Neuron (in vitro differentiated cells): ENCODE measurements at regions not wholly inside any gene's neighbourhood (a gene's known extent, or its start where the extent isn't known, plus 50 kb on each side); places are given as distances from the start of the nearest gene placed in this dataset.
"Not testable (repeated sequence)": the region's sequence is repeated elsewhere in the genome, so short reads cannot be mapped to it uniquely, and the experiment has no call there.

Source experiments
- H2AFZ ChIP-seq: one replicate; pipeline ENCODE4 v1.6.1; 2013; ENCODE audit warnings: low read depth, mild to moderate bottlenecking, inconsistent platforms, low read length, moderate library complexity
- H3K27me3 ChIP-seq: one replicate; pipeline ENCODE4 v1.6.1; 2013; ENCODE audit warnings: low read length; ENCODE audit not compliant: insufficient read depth
- H3K36me3 ChIP-seq: one replicate; pipeline ENCODE4 v1.6.1; 2013; ENCODE audit warnings: low read length; ENCODE audit not compliant: insufficient read depth
- H3K4me1 ChIP-seq: one replicate; pipeline ENCODE4 v1.6.1; 2013; ENCODE audit warnings: low read length; ENCODE audit not compliant: insufficient read depth
- H3K4me3 ChIP-seq: 2 replicates; pipeline ENCODE4 v1.5.1; 2013; ENCODE audit warnings: mild to moderate bottlenecking, low read length, moderate library complexity
- H3K9me3 ChIP-seq: one replicate; pipeline ENCODE4 v1.6.1; 2013; ENCODE audit warnings: low read length

DNA sequence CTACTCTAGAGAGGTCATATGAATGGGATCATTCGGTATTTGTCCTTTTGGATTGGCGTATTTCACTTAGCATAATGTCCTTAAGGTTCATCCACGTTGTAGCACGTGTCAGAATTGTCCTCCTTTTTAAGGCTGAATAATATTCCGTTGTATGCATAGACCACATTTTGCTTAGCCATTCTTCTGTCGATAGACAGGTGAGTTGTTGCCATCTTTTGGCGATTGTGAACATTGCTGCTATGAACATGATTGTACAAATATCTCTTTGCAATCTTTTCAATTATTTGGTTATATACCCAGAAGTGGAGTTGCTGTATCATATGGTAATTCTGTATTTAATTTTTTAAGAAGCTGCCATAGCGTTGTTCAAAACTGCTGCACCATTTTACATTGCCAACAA lies 52.4 kb upstream of the GOLGA8J start:
- H3K4me3 ChIP-seq, result no peak overlapping the region
- H3K36me3 ChIP-seq, result no peaks in the 10 kb centered on the region
- no peaks in the 10 kb centered on the region for H3K27me3 ChIP-seq
- H3K4me1 ChIP-seq, result peaks cover 6% of the 10 kb centered on the region
- no peak overlapping the region for H2AFZ ChIP-seq
- no peaks in the 10 kb centered on the region for H3K9me3 ChIP-seq

DNA sequence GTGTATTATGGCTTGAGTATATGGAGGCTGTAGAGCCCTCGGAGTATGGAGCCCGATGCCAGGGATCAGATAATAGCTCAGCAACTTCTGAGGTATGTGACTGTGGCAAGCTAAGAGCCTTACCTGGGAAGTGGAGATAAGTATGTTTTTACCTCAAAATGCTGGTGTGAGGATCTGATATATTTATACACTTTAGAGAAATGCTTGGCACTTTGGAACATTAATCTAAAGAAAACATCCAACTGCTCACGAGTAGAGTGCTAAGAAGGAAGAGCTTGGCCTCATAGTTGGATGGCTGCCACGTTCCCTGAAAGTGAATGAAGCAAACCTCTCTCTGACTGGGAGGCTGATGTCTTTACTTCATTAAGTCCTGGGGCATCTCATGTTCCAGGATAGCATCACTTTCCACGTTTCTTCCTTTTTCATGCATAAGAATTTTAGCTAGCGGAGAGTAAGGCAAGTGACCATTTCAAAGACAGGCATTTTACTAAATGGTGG lies 58.9 kb upstream of the GOLGA8J start:
- H3K27me3 ChIP-seq, result no peaks in the 10 kb centered on the region
- no peaks in the 10 kb centered on the region for H3K36me3 ChIP-seq
- H2AFZ ChIP-seq, result no peak overlapping the region
- peaks cover 6% of the 10 kb centered on the region for H3K4me1 ChIP-seq
- no peaks in the 10 kb centered on the region for H3K9me3 ChIP-seq
- H3K4me3 ChIP-seq, result no peak overlapping the region

DNA sequence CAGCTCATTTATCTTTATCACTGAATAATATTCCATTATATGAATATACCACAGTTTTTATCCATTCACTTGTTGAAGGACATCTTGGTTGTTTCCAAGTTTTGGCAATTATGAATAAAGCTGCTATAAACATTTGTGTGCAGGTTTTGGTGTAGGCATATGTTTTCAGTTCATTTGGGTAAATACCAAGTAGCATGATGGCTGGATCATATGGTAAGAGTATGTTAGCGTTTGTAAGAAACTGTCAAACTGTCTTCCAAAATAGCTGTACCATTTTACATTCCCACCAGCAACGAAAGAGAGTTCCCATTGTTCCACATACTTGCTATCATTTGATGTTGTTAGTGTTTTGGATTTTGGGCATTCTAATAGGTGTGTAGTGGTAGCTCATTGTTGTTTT lies 72.0 kb upstream of the GOLGA8J start:
- Histone ChIP-seq H3K9me3 (no peaks in the 10 kb centered on the region), H2AFZ (no peak overlapping the region), H3K4me3 (no peak overlapping the region), H3K36me3 (no peaks in the 10 kb centered on the region), H3K4me1 (no peaks in the 10 kb centered on the region), H3K27me3 (no peaks in the 10 kb centered on the region)

DNA sequence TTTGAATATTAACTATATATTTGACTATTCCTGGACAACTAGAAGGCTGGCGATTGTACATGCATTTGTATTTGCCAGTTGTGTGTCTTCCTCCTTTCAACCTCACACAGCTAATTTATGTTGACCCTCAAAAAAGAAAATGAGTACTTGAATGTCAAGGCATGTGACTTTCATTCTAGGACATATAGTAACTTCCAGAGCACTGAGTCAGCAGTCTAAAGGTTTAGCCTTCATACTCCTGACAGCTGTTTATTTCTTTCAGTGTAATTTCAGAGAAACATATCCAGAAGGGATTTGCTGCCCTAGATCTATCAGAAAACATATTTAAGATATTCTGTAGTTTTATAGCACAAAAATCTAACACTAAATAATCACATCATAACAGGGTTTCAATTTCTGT lies 74.6 kb upstream of the GOLGA8J start:
- H3K27me3 ChIP-seq, result no peaks in the 10 kb centered on the region
- no peaks in the 10 kb centered on the region for H3K9me3 ChIP-seq
- H3K36me3 ChIP-seq, result no peaks in the 10 kb centered on the region
- H3K4me1 ChIP-seq, result no peaks in the 10 kb centered on the region
- no peak overlapping the region for H2AFZ ChIP-seq
- H3K4me3 ChIP-seq, result no peak overlapping the region

DNA sequence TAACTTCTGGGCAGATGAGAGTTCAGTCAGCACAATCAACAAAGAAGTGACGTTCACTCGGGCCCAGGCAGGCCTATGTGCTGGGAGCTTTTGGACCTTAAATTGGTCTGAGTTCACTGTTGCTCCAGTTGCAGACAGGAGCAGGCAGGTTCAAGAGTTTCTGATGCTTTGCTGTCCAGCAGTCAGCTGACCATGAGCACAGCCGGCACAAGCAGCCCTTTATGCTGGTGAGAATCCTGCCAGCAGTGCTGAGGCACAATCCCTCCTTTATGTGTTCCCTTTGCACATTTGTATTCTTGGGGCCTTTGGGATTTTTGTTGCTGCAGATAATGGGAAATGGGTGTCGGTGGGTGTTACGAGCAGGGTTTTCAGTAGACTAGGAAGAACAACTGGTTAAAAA lies 81.2 kb upstream of the GOLGA8J start:
- no peaks in the 10 kb centered on the region for H3K9me3 ChIP-seq
- H2AFZ ChIP-seq, result no peak overlapping the region
- H3K4me3 ChIP-seq, result no peak overlapping the region
- no peaks in the 10 kb centered on the region for H3K36me3 ChIP-seq
- H3K4me1 ChIP-seq, result no peaks in the 10 kb centered on the region
- H3K27me3 ChIP-seq, result no peaks in the 10 kb centered on the region

DNA sequence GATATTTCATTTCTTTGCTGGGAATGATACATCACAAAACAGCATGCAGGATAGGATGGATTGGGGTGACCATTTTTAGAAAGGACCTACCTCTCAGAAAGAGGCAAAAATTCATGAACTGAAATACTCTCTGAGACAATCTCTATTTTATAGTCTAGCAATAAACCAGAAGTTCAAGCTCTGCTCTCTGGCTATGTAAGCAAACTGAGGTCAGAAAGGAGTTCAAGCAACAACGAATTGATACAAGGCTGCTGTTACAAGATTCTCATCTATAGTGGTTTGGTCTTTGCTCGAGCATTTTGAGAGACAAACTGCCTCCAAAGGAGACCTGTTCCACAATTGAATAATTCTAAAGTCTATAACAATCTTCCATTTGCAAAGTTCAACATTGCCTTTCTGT lies 84.7 kb upstream of the GOLGA8J start:
- no peaks in the 10 kb centered on the region for H3K27me3 ChIP-seq
- no peak overlapping the region for H2AFZ ChIP-seq
- H3K36me3 ChIP-seq, result no peaks in the 10 kb centered on the region
- no peaks in the 10 kb centered on the region for H3K9me3 ChIP-seq
- H3K4me1 ChIP-seq, result no peaks in the 10 kb centered on the region
- no peak overlapping the region for H3K4me3 ChIP-seq

DNA sequence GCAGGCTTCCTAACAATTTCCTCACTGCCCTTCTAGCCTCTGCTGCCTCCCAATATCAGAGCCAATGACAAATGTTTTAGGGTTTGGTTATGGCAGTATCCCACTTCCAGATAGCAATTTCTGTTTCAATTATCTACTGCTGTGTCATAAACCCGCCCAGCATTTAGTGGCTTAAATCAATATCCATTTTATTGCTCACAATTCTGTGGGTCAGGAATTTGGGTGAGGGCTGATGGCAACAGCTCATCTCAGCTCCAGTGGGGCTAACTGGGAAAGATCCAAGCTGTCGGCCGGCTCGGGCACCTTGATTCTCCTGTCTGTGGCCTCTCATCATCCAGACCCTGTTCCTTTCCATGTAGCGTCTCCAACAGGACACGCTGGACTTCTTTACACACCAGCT lies 85.3 kb upstream of the GOLGA8J start:
- Histone ChIP-seq H3K9me3 (no peaks in the 10 kb centered on the region), H3K36me3 (no peaks in the 10 kb centered on the region), H3K4me1 (no peaks in the 10 kb centered on the region), H3K4me3 (no peak overlapping the region), H3K27me3 (no peaks in the 10 kb centered on the region), H2AFZ (no peak overlapping the region)

DNA sequence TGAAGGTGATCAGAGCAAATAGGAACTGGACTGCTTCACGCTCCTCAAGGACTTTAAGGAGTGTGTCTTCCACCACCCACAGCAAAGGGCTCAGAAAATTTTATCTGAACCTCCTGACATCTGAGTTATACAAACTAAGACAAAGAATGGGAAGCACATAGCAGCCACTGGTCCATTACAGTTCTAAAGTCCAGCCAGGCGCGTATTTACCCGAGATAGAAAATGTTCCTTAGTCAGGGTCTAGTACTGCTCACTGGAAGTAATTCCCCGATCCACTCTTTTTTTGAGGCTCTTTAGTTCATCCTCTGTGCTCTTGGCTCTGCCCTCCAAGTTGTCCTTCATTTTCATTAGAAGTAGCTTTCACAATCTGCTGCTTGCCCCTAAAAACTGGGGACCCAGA lies 88.5 kb upstream of the GOLGA8J start:
- Histone ChIP-seq H3K9me3 (no peaks in the 10 kb centered on the region), H3K4me3 (no peak overlapping the region), H2AFZ (no peak overlapping the region), H3K27me3 (no peaks in the 10 kb centered on the region), H3K36me3 (no peaks in the 10 kb centered on the region), H3K4me1 (no peaks in the 10 kb centered on the region)

DNA sequence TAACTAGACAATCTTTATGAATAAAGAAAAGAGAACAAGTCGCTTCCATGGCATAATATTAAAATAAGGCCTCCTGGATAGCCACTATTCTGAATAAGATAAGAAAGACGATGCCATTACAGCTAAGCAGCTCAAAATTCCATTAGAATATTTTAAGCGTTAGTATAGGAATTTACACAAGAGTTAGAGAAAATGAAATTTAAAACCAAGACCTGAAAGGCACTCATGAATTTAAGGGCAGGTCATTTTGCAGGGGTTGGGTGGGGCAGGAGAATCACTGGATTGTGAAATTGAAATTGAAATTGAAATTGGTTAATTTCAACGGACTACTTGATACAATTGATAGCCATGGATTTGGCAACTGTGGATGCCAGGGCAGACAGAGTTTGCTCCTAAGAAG lies 91.8 kb upstream of the GOLGA8J start:
- Histone ChIP-seq H2AFZ (no peak overlapping the region), H3K36me3 (no peaks in the 10 kb centered on the region), H3K27me3 (no peaks in the 10 kb centered on the region), H3K4me3 (no peak overlapping the region), H3K9me3 (no peaks in the 10 kb centered on the region), H3K4me1 (no peaks in the 10 kb centered on the region)

DNA sequence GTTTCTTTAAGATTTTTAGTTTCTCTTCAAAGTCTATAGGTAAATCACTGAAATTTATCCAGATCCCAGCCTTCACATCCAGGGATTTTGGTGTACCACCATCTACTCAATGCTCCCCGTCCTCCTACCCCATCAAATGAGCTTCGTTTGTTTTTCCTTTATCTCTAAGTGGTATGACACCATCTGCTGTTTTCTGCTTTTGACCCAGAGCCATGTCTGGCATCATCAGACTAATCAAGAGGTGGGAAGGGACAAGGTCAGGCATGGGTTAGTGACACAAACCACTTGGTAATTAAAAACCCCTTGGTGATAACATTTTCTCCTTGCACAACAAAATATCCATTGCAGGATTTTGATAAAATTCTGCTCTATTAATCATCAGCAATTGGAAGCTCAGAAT lies 92.7 kb upstream of the GOLGA8J start:
- Histone ChIP-seq H3K36me3 (no peaks in the 10 kb centered on the region), H2AFZ (no peak overlapping the region), H3K9me3 (no peaks in the 10 kb centered on the region), H3K4me1 (no peaks in the 10 kb centered on the region), H3K27me3 (no peaks in the 10 kb centered on the region), H3K4me3 (no peak overlapping the region)

DNA sequence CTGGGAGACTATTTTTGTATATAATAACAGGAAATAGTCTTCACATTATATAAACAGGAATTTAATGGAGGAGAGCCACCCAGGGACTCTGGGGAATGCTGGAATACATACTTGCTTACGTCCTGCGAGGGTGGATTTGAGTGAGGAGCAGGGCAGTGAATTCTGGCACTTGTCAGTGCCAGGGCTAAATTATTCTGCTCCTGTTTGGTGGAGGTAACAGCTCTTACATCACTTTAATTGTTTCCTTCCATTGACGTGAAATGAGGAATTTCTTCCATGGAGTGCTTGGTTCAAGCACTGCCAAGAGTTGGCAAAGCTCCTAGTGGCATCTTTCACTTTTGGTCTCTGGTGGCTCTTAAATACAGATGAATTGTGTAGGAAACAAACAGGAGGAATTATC lies 94.1 kb upstream of the GOLGA8J start:
- H3K4me3 ChIP-seq, result no peak overlapping the region
- no peaks in the 10 kb centered on the region for H3K36me3 ChIP-seq
- no peaks in the 10 kb centered on the region for H3K9me3 ChIP-seq
- no peaks in the 10 kb centered on the region for H3K4me1 ChIP-seq
- no peak overlapping the region for H2AFZ ChIP-seq
- H3K27me3 ChIP-seq, result no peaks in the 10 kb centered on the region

DNA sequence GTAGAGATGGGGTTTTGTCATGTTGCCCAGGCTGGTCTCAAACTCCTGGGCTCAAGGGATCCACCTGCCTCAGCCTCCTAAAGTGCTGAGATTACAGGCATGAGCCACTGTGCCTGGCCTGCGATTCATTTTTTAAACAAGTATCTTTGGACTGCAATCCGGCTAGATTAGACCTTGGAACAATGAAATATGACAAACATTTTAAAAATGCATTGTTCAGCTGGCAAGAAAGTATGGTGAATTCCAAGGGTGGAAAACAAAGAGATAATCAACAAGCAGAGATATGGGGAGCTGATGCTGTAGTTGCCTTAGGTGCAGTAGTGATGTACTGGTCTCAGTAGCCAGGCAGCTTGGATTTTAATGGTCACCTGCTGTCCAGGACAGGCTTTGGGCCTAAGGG lies 95.8 kb upstream of the GOLGA8J start:
- no peak overlapping the region for H2AFZ ChIP-seq
- H3K9me3 ChIP-seq, result no peaks in the 10 kb centered on the region
- no peak overlapping the region for H3K4me3 ChIP-seq
- no peaks in the 10 kb centered on the region for H3K4me1 ChIP-seq
- no peaks in the 10 kb centered on the region for H3K27me3 ChIP-seq
- no peaks in the 10 kb centered on the region for H3K36me3 ChIP-seq

DNA sequence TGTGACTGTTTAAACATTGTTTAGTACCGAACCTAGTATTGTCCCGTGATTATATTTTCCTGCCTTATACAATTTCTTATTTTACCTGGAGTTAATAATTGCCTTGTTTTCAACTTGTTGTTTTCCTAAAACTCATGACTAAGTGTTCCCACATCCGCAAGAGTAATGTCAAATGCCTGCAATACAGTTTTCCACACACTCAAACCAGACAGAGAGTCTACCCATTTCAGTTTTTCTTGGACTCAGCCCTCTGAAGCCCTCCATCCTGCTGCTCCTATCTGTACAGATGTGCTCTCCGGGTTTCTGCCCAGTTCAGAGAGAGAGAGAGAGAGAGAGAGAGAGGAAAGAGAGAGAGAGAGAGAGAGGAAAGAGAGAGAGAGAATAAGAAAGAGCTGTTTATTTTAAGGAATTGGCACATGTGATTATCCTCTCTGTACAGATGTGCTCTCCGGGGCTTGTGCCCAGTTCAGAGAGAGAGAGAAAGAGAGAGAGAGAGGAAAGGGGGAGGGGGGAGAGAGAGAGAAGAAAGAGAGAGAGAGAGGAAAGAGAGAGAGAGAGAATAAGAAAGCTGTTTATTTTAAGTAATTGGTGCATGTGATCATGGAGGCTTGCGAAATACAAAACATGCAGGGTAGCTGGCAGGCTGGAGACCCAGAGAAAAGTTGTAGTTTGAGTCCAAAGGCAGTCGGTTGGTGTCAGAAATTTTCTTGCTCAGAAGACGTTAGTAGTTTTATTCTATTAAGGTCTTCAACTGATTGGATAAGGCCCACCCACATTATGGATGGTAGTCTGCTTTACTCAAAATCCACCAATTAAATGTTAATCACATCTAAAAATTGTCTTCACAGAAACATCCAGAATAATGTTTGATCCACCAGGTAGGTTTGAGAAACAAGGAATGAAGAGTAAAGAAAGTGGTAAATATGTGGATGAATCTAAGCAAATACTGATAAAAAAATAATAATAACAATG lies 104.1 kb upstream of the GOLGA8J start:
- Histone ChIP-seq H3K4me3 (no peak overlapping the region), H2AFZ (no peak overlapping the region), H3K4me1 (no peaks in the 10 kb centered on the region), H3K9me3 (no peaks in the 10 kb centered on the region), H3K36me3 (no peaks in the 10 kb centered on the region), H3K27me3 (no peaks in the 10 kb centered on the region)

DNA sequence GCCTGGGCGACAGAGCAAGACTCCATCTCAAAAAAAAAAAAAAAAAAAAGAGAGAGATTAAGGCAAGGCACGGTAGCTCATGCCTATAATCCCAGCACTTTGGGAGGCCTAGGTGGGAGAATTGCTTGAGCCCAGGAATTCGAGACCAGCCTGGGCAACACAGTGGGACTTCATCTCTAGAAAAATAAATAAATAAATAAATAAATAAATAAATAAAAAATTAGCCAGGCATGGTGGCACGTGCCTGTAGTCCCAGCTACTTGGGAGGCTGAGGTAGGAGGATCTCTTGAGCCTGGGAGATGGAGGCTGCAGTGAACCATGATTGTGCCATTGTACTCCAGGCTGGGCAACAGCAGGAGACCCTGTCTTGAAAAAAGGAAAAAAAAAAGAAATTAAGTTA lies 108.7 kb upstream of the GOLGA8J start:
- H2AFZ ChIP-seq, H3K4me1 ChIP-seq, H3K9me3 ChIP-seq, H3K4me3 ChIP-seq, H3K36me3 ChIP-seq: not testable (repeated sequence)
- peaks cover 14% of the 10 kb centered on the region for H3K27me3 ChIP-seq
